K562 (cell line): ENCODE measurements at regions not wholly inside any gene's neighbourhood (a gene's known extent, or its start where the extent isn't known, plus 50 kb on each side); places are given as distances from the start of the nearest gene placed in this dataset.

Experiments
- CBFA2T3 ChIP-seq: fragments of 450-650 bp; IDR thresholded peaks from 2 replicates; pipeline ENCODE4 v1.6.1; 2017
- ESRRB ChIP-seq: fragments of 250-450 bp; sonication (Bioruptor Pico); IDR thresholded peaks from 2 replicates; pipeline ENCODE4 v1.5.0; 2020; ENCODE audit warnings: mild to moderate bottlenecking, moderate library complexity, borderline replicate concordance
- GATAD2B ChIP-seq: fragments of 450-650 bp; IDR thresholded peaks from 2 replicates; pipeline ENCODE4 v1.6.1; 2017; ENCODE audit warnings: mild to moderate bottlenecking, borderline replicate concordance
- LCOR ChIP-seq: sonication (generic); formaldehyde crosslinking; IDR thresholded peaks from 2 replicates; pipeline ENCODE4 v1.8.0; 2022; ENCODE audit warnings: mild to moderate bottlenecking, missing genetic modification reagents
- NR4A1 ChIP-seq, 2 experiments: fragments of 250-450 bp in 1 of 2; fragments of 450-650 bp in 1 of 2; sonication (Bioruptor Pico) in 1 of 2; IDR thresholded peaks; 2 replicates each; pipeline versions ENCODE4 v1.4.0 to v1.6.1; 2016 to 2020; ENCODE audit warnings: mild to moderate bottlenecking in 2 of 2, missing compliant biosample characterization in 1 of 2, missing genetic modification characterization in 1 of 2, moderate library complexity in 1 of 2
- POLR2A ChIP-seq: fragments of 450-650 bp; conservative IDR thresholded peaks from 2 replicates; pipeline ENCODE4 v1.6.1; 2016
- POLR3G ChIP-seq: IDR thresholded peaks from 2 replicates; pipeline ENCODE4 v1.6.1; 2011; ENCODE audit not compliant: insufficient read length, insufficient replicate concordance; ENCODE audit errors: extremely low read depth
- SOX6 ChIP-seq: fragments of 450-650 bp; IDR thresholded peaks from 2 replicates; pipeline ENCODE4 v1.6.1; 2014; ENCODE audit warnings: mild to moderate bottlenecking
- TCF7 ChIP-seq: sonication (generic); IDR thresholded peaks from 2 replicates; pipeline ENCODE4 v1.6.1; 2016; ENCODE audit warnings: antibody characterized with exemption, borderline replicate concordance
- XRCC3 ChIP-seq: fragments of 450-650 bp; IDR thresholded peaks from 2 replicates; pipeline ENCODE4 v1.6.1; 2017; ENCODE audit warnings: mild to moderate bottlenecking, moderate library complexity
- ZNF124 ChIP-seq: sonication (generic); formaldehyde crosslinking; IDR thresholded peaks from 2 replicates; pipeline ENCODE4 v1.8.1; 2022; ENCODE audit warnings: missing genetic modification reagents
- ZNF174 ChIP-seq: fragments of 250-450 bp; sonication (Bioruptor Pico); IDR thresholded peaks from 2 replicates; pipeline ENCODE4 v1.4.0; 2020; ENCODE audit warnings: mild to moderate bottlenecking
- TF ChIP-seq, protein P1 (sequence below): sonication (generic); formaldehyde crosslinking; IDR thresholded peaks from 2 replicates; pipeline ENCODE4 v1.8.0; 2022; ENCODE audit warnings: missing genetic modification reagents, mild to moderate bottlenecking, moderate library complexity, borderline replicate concordance
- TF ChIP-seq, protein P2 (sequence below): fragments of 450-650 bp; formaldehyde crosslinking; IDR thresholded peaks from 2 replicates; pipeline ENCODE4 v1.4.0; 2020; ENCODE audit warnings: mild to moderate bottlenecking, mixed read lengths
- TF ChIP-seq, protein P3 (sequence below): fragments of 250-450 bp; sonication (Bioruptor Pico); IDR thresholded peaks from 2 replicates; pipeline ENCODE4 v1.4.0; 2020; ENCODE audit warnings: mild to moderate bottlenecking, moderate library complexity
- TF ChIP-seq, protein P4 (sequence below), 2 experiments: fragments of 450-650 bp; IDR thresholded peaks; 2 replicates each; pipeline ENCODE4 v1.6.1; 2018; ENCODE audit warnings: mild to moderate bottlenecking in 2 of 2, low read depth in 1 of 2; ENCODE audit not compliant: partially characterized antibody in 2 of 2

DNA sequence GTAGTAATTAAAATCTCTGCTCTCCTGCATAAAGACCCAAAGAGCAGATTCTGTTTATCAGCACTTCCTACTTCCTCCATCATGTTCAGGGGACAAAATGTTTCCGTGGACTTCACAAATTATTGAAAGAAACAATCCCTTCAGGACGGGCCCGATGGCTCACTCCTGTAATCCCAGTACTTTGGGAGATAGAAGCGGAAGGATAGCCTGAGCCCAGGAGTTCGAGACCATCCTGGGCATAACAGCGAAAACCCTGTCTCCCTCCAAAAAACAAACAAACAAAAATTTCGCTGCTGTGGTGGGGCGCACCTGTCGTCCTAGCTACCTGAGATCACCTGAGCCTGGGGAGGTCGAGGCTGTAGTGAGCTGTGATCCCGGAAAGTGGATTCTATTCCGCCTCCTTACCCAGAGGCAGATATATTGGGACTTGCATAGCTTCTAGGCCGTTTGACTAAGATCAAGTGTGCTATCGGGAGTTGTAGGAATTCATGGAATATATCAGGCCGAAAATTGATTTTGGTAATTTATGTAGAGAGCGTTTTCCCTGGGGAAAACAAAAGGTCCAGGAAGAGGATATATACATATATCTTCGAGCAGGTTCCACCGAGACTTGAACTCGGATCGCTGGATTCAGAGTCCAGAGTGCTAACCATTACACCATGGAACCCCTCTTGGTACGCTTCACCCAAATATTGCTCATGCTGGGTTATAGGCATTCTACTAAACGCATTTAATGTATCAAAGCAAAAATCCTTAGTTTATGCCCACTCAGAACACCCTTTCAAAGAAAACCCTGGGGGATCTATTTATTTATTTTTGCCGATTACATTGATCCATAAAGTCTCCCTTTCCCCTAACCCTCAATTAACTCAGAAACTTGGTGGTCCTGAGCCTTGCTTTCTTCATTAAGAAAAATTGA, 74.5 kb upstream of the ZNF184 start (continued):
- TF ChIP-seq GATAD2B = peak; percentile 86
- no peak for TF ChIP-seq ZNF174 (CRISPR knock-in tag)
- TF ChIP-seq TCF7 = no peak
- TF ChIP-seq, protein P1, sequence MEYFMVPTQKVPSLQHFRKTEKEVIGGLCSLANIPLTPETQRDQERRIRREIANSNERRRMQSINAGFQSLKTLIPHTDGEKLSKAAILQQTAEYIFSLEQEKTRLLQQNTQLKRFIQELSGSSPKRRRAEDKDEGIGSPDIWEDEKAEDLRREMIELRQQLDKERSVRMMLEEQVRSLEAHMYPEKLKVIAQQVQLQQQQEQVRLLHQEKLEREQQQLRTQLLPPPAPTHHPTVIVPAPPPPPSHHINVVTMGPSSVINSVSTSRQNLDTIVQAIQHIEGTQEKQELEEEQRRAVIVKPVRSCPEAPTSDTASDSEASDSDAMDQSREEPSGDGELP (CRISPR knock-in tag) = no peak
- TF ChIP-seq POLR3G = peak; percentile 94
- TF ChIP-seq POLR2A = no peak
- no peak for TF ChIP-seq XRCC3
- TF ChIP-seq ZNF124 (CRISPR knock-in tag) = no peak
- no peak for TF ChIP-seq CBFA2T3
- TF ChIP-seq, protein P2, sequence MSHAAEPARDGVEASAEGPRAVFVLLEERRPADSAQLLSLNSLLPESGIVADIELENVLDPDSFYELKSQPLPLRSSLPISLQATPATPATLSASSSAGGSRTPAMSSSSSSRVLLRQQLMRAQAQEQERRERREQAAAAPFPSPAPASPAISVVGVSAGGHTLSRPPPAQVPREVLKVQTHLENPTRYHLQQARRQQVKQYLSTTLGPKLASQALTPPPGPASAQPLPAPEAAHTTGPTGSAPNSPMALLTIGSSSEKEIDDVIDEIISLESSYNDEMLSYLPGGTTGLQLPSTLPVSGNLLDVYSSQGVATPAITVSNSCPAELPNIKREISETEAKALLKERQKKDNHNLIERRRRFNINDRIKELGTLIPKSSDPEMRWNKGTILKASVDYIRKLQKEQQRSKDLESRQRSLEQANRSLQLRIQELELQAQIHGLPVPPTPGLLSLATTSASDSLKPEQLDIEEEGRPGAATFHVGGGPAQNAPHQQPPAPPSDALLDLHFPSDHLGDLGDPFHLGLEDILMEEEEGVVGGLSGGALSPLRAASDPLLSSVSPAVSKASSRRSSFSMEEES (CRISPR knock-in tag) = no peak
- TF ChIP-seq, protein P3, sequence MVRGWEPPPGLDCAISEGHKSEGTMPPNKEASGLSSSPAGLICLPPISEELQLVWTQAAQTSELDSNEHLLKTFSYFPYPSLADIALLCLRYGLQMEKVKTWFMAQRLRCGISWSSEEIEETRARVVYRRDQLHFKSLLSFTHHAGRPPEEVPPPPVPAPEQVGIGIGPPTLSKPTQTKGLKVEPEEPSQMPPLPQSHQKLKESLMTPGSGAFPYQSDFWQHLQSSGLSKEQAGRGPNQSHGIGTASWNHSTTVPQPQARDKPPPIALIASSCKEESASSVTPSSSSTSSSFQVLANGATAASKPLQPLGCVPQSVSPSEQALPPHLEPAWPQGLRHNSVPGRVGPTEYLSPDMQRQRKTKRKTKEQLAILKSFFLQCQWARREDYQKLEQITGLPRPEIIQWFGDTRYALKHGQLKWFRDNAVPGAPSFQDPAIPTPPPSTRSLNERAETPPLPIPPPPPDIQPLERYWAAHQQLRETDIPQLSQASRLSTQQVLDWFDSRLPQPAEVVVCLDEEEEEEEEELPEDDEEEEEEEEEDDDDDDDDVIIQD (CRISPR knock-in tag) = no peak
- TF ChIP-seq, protein P4, sequence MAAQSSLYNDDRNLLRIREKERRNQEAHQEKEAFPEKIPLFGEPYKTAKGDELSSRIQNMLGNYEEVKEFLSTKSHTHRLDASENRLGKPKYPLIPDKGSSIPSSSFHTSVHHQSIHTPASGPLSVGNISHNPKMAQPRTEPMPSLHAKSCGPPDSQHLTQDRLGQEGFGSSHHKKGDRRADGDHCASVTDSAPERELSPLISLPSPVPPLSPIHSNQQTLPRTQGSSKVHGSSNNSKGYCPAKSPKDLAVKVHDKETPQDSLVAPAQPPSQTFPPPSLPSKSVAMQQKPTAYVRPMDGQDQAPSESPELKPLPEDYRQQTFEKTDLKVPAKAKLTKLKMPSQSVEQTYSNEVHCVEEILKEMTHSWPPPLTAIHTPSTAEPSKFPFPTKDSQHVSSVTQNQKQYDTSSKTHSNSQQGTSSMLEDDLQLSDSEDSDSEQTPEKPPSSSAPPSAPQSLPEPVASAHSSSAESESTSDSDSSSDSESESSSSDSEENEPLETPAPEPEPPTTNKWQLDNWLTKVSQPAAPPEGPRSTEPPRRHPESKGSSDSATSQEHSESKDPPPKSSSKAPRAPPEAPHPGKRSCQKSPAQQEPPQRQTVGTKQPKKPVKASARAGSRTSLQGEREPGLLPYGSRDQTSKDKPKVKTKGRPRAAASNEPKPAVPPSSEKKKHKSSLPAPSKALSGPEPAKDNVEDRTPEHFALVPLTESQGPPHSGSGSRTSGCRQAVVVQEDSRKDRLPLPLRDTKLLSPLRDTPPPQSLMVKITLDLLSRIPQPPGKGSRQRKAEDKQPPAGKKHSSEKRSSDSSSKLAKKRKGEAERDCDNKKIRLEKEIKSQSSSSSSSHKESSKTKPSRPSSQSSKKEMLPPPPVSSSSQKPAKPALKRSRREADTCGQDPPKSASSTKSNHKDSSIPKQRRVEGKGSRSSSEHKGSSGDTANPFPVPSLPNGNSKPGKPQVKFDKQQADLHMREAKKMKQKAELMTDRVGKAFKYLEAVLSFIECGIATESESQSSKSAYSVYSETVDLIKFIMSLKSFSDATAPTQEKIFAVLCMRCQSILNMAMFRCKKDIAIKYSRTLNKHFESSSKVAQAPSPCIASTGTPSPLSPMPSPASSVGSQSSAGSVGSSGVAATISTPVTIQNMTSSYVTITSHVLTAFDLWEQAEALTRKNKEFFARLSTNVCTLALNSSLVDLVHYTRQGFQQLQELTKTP (IDR thresholded peaks at IDR 0.05; ENCODE audit: low read depth in 1 of 2, partially characterized antibody in 2 of 2) = no peak
- TF ChIP-seq NR4A1 (CRISPR knock-in tag; IDR thresholded peaks at IDR 0.05) = no peak
- no peak for TF ChIP-seq NR4A1 (tag; IDR thresholded peaks at IDR 0.05)
- TF ChIP-seq ESRRB = no peak
- TF ChIP-seq LCOR = peak; percentile 86; the same call in 1 of the 2 replicates
- TF ChIP-seq SOX6 = peak; percentile 59; the same call in 1 of the 2 replicates
